SW480 (cell line): ENCODE measurements at regions not wholly inside any gene's neighbourhood (a gene's known extent, or its start where the extent isn't known, plus 50 kb on each side); places are given as distances from the start of the nearest gene placed in this dataset.
"Not testable (repeated sequence)": the region's sequence is repeated elsewhere in the genome, so short reads cannot be mapped to it uniquely, and the experiment has no call there.

ENCODE experiments used
- DNase-seq: peaks from one replicate; pipeline ENCODE4 v3.0.0-alpha.2; 2016; ENCODE audit warnings: low spot score

DNA sequence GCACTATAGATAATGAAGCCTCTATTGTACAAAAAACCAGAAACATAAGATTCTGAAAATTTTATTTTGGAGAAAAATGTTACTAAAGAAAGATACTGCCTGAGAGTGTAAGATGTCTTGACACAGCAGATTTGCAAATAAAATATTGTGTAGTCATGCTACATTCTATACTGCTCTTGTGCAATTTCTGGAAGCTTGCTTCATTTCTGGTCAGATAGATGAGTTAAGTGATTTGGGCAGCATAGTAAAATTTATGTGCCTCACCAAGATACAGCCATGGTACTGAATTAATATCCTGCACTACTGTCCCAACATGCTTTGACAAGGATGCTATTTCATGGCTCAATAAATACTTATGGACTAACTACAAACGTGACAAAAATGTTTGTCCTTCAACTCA is 55.1 kb upstream of the STARD13 start:
- DNase-seq: no peak

DNA sequence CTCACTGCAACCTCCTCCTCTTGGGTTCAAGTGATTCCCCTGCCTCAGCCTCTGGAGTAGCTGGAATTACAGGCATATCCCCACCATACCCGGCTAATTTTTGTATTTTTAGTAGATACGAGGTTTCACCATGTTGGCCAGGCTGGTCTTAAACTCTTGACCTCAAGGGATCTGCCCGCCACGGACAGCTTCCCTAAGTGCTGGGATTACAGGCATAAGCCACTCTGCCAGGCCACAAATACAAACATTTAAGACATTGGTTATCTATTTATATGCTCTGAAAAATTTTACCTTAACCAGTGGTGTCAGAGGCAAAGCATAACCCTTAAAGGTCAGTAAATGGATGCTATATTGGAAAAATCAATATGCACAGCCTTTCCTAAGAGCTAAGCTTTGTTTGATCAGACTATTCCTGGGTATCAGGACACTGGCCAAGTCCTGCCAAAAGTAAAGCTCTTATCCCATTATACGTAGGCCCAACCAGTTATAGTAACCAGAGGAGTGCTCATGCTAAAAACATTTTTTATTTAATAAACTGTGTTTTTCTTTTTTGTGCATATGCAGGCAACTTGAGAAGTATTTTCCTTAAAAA is 56.4 kb upstream of the STARD13 start:
- no peak for DNase-seq

DNA sequence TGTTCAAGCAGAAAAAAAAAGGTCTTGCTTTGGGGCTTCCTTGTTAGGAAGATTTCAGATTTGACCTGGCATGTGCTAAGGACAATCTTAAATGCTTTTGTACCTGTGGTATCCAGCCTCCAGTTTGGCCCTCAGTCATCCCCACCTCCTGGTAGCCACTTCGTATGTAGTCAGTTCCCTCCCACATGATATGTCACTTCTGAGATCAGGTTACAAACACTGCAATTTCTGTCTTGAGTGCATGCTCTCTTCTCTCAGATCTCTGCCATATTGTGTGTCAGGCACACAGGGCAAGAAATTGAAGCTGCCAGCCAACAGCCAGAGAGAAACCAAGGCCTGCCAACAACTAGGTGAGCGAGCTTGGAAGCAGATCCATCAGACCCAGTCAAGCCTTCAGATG is 60.3 kb upstream of the STARD13 start:
- DNase-seq: no peak

DNA sequence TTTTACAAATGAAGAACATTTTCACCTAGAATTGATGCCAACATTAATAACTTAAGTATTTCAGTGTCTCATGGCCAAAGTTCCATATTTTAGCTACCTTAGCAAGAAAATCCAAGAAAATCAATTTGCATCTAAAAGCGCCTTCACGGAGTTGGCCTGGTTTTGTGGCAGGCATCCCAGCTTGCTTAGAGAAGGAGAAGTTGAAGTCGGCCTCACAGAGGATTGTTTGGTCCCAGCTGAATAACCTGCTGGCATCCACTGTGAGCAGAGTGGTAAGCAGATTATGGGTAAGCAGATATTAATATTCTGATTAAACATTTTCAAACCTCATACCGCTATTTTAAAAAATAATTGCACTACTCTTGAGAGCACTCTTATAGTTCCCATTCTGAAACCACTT is 62.3 kb upstream of the STARD13 start:
- DNase-seq: no peak

DNA sequence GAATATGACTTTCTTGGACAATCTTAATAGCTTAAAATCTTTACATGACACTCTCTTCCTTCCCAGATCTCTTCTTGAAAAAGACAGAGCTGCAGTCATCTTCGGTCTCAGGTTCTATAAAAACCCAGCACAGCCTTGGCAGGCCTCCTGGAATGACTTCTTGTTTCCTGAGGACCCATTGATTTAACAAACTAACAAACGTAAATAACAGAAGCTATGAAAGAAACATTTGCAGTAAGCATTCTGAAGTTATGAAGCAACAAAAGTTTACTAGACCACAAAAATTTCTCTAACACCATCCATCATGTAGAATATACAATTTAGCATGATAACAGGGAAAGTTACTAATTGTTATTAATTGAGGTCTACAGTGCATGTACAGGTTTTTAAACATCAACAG is 62.8 kb upstream of the STARD13 start:
- no peak for DNase-seq

DNA sequence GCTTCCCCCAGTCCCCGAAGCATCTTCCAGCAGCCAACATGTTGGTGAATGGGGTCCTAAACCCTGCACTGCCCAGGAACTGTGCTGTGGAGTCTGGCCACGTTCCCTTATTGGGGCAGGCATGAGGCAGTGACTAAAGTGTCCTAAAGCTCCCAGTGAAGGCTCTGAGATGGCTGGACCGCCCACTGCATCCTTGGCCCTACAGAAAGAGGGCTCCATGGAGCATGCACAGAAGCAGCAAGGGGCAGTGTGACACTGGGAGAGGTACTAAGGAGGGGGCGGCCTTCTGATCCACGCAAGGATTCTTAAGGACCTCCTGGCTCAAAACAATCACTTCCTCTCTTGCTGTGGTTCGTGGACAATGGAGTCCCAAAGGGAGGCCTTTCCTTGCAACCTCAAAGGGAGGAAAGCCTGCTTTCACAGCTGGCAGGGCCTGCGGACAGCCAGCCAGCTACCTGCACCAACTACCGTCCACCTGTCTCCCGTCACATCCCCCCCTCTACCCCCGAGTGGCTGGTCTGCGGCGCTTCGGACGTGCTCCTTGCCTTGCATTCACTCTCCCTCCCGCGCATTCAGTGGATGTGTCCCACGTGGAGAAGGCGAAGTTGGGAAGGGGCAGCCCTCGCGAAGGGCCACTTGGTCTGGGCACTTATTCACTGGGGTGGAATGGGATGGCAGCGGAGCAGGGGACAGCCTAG is 63.9 kb upstream of the STARD13 start:
- no peak for DNase-seq

DNA sequence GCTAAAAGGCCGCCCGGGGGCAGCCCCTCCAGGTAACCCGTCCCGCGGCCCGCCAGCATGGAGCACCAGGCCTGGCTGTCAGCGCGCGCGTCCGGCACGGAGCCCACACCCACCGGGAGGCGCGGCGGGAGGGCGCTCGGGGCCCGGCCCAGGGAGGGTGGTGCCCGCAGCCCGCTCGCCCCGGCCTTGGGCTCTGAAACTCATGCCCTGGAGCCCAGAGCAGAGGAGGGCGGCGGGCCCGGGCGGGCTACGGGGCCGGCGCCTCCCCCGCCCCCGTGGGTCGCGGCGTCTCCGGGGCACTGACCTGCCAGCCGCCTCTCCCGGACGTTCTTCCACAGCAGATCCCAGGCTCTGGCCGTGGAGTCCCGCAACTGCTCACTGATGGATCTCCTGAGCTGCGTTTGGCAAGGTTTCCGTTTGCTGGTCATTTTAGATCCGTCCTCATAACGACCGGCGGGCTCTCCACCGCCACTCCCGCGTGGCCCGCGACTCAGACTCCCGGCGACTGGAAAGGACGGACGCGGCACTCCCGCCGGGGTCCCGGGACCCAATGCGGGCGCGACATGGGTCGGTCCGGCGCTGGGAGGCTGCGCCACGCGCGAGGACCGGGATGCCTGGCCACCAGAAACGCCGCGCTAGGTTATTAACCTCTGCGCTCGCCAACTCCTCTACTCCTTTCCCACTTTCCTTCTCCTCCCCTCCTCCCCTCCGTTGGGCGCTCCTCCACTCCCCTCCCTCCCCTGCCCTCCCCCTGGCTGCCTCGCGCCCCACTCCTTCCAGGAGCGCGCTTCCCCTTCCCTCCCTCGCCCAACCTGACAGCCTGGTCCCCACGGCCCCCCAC is 64.7 kb upstream of the STARD13 start:
- peak; percentile 33 for DNase-seq

DNA sequence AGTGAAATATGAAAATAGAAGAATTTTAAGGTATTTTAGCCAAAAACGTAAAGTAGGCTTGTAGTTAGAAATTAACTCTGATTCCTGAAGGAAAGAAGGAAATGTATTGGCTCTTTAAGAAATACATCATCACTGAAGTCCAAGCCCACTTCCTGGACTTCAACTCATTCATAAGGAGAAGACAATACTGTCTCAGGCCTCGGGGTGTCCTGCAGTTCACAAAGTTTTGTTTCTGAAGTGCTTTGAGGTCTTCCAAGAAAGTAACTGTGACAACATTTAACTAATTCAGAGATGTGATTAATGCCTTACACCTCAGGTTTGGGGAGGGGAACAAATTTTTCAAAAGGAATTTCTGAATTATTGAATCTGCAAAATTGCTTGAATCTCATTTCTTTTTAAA is 65.8 kb upstream of the STARD13 start:
- no peak for DNase-seq

DNA sequence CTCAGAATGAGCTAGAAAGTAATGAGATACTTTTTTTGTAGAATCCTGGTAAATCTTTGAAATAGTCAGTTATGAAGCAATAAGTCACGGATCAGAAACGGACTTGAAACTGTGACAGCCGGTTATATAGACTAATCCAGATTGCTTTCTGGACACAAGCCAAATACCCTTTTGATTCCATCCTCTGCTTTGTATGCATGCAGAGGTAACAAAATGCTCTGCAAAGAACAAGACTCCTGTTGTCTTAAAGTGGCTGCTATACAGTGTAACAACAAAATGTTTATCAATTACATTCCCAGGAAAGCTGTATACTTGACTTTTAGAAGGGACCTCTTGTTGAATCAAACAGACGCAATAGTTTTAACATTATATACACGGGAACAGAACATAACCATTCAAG is 66.5 kb upstream of the STARD13 start:
- DNase-seq: no peak

DNA sequence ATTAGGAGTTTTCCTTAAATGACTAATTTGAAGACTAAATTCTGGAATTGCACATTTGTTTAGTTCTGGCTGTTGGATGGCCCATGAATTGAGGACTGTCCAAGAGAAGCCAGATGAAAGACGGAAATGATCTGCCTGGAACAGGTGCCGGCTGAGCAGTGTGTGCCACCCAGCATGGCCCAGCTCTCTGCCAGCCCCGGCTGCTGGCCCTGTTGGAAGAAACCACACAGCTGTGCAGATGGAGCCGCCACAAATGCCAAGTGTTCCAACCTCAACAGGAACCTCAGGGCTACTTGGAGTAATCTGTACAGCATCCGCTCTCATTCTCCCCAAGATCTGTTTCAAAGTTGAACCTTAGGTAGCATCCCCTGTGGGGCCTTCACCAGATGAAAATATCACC is 67.0 kb upstream of the STARD13 start:
- no peak for DNase-seq

DNA sequence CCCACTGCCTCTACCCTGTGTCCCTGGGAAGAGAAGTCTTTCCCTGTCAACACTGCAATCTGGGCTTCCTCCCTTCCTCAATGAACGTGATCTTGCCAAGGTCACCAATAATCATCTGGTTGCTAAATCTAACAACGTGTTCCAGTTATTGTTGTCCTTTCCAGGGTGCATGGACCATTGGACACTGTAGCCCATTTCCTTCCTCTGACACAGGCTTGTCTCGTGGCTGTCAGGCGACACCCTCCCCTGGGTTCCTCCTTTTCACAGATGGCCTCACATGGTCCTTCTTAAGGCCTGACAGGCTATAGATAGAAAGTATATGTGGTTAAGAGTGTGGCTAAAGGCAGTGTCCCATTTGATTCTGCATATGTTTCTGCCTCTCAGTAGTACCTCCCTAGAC is 67.7 kb upstream of the STARD13 start:
- no peak for DNase-seq

DNA sequence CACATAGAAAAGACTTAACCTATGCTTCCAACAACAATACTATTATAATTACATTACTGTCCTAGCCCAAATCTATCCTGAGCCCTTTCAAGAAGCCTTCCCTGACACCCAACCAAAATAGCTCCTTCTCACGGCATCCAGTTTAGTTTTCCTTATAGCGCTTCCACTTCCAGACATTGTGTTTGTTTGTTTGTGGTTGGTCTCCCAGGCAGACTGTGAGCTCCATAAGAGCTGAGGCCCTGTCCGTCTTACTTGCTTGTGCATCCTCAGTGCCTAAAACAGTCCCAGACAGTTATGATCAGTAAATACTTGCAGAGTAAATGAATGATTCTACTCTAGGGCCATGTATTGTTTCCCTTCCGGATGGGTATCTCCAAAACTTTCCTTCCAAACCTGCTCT is 68.1 kb upstream of the STARD13 start:
- no peak for DNase-seq

DNA sequence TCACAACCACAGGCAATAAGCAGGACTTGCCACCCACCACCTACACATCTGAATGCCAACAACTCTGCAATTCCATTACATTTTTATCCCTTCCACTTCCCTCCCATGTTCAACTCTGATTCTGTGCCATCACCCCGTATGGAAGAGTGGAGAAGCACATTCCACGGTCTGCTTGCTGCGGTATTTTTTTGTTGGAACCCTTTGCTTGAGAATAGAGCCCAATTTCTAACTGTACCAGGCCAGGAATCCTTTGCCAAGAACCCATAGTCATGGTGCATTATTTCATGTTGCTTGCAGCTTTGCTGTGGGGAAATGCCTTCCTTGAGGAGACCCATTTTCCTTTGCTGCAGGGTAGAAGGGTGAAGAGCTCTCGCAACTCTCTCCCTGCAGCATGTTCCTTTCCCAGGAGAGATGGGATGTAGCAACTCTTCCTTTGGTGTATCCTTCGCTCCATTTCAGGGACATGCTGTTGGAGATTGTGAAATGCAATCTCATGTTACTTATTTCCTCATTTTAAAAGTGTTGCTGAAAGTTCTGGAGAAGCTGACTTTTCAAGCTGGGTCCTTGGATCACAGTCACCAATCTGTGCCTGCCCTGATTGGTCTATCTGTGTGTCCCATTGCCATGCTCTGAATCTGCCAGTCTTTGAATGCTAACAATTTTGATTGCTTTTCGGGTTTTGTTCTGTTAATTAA is 69.8 kb upstream of the STARD13 start:
- no peak for DNase-seq

DNA sequence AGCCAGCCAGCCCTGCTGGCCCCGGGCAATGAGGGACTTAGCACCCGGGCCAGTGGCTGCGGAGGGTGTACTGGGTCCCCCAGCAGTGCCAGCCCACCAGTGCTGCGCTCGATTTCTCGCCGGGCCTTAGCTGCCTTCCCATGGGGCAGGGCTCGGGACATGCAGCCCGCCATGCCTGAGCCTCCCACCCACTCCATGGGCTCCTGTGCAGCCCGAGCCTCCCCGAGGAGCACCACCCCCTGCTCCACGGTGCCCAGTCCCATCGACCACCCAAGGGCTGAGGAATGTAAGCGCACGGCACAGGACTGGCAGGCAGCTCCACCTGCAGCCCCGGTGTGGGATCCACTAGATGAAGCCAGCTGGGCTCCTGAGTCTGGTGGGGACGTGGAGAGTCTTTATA is 72.5 kb upstream of the STARD13 start:
- DNase-seq: not testable (repeated sequence)

DNA sequence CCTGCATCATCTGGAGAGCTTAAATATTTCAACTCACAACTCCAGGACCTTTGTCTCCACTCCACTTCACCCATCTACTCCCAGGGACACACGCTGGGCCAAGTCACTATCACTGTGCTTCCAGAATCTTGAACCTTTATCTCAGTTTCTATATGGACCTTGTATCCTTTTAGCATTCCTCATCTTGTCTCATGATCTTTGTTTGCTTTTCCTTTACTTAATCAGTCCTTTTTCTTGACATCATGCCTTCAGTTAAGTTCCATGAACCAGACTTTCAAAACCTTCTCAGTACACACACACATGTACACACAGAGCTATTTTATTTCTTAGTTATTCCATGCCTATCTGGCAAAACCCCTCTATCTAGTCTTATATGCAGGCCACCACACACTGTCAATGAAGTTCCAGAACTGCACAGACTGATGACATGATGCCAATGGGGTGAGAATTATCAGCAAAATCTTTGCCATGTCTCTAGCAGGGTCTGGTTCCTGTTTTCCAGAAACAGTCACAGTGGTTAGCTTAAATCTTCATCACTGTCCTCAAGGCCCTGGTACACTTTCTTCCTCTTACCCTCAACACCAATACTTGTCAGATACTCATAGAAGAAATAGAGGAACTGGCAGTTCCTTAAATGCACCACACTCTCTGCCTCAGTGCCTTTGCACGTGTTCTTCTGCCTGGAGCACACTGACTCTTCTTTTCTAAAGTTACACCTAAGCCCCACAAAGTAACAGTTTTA is 77.6 kb upstream of the STARD13 start:
- DNase-seq: no peak

DNA sequence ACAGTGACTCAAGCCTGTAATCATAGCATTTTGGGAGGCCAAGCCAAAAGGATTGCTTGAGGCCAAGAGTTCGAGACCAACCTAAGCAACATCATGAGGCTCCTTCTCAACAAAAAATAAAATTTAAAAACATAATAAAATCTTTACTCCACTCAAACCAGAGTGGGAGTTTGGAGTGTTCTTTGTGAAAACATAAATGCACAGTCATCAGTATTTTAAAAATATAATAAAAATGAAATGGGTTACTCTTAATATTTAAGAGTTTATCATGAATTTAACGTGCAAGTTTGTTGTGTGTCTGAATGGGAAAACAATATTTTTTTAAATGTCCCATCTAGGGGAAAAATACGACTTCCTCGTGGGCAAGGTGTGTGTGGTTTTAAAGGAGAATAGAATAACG is 78.6 kb upstream of the STARD13 start:
- DNase-seq: no peak

DNA sequence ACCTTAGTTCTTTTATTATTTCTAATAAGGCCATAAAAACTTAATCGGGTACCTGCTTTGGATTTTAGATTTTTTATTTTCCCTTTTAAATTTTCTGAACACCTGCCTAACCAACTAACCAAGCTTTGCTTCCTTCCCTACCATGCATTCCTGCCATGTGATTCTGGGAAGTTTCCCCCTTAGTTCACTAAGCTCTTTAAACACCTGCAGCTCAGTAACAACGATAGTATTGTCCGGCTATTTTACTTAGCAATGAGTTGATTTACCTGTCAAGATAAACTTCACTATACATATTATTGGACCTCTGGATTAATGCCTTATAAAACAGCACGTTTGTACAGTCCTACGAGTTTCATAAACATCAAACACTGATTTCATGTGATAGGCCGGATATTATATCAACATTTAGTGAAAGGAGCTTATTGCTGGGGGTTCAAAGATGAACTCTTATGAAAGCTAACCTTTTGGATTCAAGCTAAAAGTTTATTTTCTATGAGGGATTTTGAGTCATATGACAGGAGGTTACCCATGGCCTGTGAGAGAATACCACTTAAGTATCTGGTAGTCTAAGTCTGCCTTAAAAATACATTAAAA is 81.0 kb upstream of the STARD13 start:
- no peak for DNase-seq

DNA sequence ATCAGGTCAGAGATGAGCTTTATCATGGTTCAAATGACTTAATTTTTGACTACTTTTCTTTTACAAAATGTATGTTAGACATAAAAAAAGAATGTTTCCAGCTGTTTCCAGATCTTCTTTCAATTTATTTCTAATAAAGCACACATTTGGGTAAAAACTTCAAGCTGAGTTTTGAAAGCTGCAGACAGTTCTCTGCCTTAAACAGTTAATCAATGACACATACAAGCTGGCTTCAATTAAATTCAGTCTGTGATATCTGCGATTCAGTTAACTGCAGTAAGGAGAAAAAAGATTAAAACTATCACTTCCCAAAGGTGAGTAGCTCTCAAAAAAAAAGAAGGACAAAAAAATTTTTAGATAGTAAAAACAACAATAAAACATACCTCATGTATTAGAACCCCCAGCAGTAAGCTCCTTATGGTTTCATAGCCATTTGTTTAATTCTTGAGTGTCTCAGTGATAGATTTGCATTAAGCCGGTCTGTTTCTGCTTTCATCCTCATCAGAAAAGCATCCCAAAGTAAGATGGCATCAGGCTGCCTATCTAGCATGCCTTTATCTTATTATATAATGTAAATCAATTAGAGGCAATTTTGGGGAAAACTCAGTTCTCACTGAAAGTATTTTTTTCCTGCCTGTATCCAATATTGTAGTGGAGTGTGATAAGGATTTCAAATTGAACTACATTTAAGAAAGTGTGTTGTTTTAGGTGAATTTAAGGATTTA is 81.8 kb upstream of the STARD13 start:
- no peak for DNase-seq

DNA sequence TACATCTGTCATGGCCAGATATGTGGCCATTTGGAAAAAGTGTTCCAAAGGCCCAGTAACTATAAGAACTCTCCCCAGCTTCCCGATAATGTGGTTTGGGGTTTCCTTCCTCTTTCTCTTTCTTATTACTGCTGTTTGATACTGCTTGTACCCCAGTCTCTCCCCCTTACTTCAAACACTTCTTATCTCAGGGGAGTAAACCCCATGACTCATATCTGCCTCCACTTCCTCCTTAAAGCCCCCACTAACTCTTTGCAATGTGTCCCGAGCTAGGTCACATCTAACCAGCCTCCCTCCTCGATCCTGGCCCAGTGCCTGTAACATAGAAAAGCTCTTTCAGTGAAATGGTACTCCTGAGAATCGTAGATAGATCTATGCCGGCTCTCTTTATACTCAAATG is 82.4 kb upstream of the STARD13 start:
- DNase-seq: no peak

DNA sequence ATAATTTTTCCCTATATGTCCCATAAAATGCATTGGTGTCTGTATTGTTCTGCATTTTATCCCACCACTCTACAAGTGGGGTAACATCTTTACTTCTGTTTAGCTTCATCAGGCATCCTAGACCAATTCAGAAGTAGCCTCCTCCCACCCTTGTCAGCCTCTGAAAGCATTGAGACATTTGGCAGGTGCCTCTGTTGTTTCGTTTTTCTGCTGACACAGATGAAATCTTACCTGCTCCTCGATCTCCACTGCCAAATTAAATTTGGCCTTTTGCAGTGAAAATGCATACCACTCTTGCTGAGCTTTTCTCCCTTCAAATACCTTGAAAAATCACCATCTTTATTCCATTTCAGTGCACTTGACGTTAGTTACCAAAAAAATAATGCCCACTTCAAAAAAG is 83.5 kb upstream of the STARD13 start:
- no peak for DNase-seq
